GM12872 (cell line): ENCODE measurements at regions not wholly inside any gene's neighbourhood (a gene's known extent, or its start where the extent isn't known, plus 50 kb on each side); places are given as distances from the start of the nearest gene placed in this dataset.

Experiments
- CTCF ChIP-seq: IDR thresholded peaks from 3 replicates; pipeline ENCODE4 v1.5.1; 2011; ENCODE audit warnings: low read depth, mild to moderate bottlenecking, low read length, moderate library complexity; ENCODE audit not compliant: insufficient read depth

GRCh38 chr17:34741967-34742366 is 162.6 kb downstream of the TMEM132E start:
- TF ChIP-seq CTCF = no peak

GRCh38 chr17:34740565-34741520 is 161.5 kb downstream of the TMEM132E start:
- TF ChIP-seq CTCF = no peak

DNA sequence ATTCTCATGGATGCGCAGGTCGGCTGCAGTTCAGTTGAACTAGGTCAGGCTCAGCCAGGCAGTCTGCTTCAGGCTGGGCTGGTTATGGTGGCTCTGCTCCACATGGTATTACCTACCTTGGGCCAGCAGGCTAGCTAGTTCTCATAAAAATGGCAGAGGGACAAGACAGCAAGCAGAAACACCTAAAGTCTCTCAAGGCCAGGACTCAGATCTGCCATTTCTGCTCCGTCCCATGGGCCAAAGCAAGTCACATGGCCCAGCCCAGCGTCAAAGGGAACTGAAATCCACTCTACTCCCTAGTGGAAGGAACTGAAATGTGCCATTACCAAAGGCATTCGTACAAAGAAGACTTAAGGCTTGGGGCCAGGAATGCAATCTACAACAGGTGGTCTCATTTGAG is 160.0 kb downstream of the TMEM132E start:
- TF ChIP-seq CTCF = no peak

DNA sequence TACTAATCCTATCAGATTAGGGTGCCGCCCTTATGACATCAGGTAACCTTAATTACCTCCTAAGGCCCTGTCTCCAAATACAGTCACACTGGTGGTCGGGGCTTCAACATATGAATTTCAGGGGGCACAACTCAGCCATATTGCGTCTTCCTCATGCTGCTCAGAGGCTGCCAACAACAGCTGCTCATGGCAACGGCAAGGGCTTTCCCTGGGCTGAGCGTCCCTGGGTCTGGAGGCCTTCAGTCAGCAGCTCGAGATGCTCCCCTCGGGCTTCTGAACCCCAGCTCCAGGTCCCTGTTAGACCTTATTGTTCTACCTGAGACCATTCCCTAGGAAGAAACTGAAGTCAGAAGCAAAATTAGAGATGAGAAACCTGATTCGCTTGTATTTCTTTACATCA is 157.2 kb downstream of the TMEM132E start:
- TF ChIP-seq CTCF = no peak

- no peak for TF ChIP-seq CTCF
Measured at GRCh38 chr17:34733333-34733732, 154.0 kb downstream of the TMEM132E start.

DNA sequence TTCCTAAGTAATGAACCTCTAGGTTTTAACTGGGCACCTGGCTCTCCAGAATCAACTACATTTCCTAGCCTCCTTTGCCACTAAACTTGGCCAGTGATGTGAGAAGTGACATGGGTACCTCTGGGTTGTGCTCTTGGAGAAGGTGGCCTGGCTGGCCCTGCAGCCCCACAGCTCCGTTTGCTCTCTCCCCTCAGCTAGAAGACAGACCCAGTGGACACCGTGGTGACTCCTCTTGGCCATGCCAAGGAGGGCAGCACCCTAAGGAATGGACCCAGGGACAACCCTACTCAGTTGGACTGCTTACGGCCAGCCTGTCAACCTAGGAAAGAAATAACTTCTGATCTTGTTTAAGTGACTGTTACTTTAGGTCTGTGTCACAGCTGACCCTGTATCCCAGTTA is 151.4 kb downstream of the TMEM132E start:
- no peak for TF ChIP-seq CTCF

DNA sequence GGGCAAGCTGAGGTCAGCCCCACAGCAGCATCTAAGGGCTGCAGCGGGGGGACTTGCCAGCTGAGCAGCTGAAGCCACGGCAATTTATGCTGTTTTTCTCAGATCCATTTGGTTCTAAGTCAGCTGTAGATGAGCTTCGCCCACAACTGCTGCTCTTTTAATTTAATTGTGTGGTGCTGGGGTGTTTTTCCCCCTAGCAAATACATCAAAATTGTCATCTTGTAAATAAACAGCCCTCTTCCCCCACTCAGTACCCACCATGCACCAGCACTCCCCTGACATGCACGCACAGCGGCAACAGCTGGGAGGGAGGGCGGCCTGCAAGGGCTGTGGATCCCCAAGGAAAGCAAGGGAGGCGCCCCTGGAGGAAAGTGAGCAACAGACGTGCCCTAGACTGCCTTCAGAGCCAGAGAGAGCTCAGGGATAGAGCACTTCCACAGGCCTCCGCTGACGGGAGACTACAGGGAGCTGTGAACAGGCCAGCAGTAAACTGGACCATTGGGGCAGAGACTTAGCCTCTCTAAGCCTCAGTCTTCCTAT is 149.5 kb downstream of the TMEM132E start:
- no peak for TF ChIP-seq CTCF
